Pulmonary artery endothelial cell (primary cell): ENCODE measurements at regions not wholly inside any gene's neighbourhood (a gene's known extent, or its start where the extent isn't known, plus 50 kb on each side); places are given as distances from the start of the nearest gene placed in this dataset.
"Not testable (repeated sequence)": the region's sequence is repeated elsewhere in the genome, so short reads cannot be mapped to it uniquely, and the experiment has no call there.

Experiments
- DNase-seq: peaks from one replicate; pipeline ENCODE4 v3.0.0-alpha.2; 2011; ENCODE audit warnings: low read depth, low spot score

DNA sequence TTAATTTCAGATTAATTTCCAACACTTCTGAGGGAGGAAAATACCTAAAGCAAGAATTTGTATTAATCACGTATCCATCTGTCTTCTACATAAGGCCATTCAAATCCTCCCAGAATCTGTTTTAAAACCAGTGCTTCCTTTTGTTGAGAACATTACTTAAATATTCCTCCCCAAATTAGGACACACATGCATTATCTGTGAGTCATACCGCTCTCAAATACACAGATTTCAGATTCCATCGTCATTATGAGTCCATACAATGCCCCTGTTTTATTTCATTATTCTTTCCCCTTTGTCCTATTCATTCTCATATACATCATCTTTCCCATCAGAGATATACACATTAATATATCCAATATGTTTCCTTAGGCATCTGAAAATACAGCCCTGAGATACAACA lies 57.3 kb upstream of the PRSS12 start:
- no peak for DNase-seq

DNA sequence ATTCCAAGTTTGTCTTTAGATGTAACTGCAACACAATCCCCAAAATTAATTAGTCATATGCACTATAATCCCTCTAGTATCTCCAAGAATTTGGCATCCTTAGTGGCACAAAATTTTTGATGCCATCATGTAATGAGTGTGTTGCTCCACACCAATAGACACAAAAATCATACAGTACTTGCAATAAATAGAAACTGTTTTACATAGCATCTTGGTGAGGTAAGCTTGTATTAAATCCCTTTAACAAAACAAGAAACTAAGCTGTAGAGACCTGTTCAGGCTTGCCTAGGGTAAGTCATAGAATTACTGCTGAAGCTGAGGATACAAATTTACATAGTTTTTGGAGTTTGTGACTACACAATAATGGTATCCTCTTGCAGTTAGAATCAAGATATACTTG lies 64.5 kb upstream of the PRSS12 start:
- DNase-seq, result no peak

DNA sequence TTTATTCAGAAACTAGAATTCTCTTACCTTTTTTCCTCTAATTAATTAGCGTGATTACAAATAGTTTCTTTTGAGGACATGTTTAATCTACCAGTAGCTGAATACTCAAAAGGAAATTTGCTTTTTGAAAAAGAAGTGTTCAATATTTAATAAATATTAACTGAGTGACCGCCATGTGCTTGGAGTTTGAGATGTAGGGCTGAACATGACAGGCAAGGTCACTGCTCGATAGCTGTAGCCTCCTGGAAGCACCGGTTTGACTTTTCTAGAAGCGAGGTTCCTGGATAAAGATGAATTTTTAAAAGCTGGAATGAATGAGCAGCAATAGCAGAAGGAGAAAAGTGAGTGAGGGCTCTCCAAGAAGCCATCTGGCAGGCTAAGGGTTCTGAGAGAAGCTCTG lies 65.0 kb upstream of the PRSS12 start:
- not testable (repeated sequence) for DNase-seq

DNA sequence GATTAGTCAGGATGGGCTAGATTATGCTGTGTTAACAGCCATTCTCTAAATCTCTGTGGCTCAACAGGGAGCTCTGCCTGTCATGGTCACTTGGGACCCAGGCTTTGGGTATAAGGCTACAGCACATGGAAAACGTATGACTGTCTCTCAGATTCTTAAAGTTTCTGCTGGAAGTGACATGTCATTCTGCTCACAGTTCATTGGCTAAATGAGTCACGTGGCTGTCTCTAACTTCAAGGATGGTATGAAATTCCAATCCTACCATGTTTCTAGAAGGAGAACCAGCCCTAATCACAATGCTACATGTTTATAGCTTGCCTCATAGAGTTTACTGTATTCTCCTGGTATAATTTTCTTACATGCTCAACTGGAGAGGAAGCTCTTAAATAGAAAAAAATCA lies 65.6 kb upstream of the PRSS12 start:
- DNase-seq, result not testable (repeated sequence)

DNA sequence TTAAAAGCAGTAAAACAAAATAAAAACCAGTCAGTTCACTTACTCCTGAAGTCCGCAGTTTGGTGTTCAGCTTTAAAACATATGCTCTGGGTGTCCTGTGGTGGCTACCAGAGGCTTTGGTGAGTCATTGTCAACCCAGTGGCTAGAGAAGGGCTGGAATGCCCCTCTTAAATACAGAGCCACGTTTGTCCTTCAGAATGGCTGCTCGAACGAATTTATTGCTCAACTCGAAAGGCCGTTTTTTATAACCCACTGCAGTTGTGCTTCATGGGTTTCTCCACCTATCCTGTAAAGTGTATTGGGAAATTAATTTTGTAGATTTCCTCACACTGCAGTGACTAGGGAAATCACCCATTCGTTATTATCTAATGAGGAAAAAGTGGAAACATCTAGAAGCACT lies 66.8 kb upstream of the PRSS12 start:
- DNase-seq, result not testable (repeated sequence)

DNA sequence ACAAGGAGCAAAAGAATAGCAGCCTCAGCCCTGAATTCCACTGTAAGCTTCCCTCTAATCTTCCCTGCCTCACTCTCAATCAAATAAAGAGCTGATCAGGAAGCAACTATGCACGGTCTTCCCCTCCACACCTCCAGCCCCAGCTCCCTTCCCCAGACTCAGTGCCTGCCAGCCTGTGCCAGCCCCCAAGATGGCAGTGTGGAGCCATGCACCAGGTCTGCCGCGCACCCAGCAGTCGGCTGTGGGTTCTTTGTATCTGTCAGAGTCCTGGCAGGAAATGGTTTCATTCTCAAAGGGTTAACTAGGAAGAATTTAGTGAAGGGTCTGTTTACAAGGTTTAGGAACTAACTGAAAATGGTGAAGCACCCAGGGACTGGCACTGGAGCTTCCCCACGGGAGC lies 71.3 kb upstream of the PRSS12 start:
- not testable (repeated sequence) for DNase-seq

DNA sequence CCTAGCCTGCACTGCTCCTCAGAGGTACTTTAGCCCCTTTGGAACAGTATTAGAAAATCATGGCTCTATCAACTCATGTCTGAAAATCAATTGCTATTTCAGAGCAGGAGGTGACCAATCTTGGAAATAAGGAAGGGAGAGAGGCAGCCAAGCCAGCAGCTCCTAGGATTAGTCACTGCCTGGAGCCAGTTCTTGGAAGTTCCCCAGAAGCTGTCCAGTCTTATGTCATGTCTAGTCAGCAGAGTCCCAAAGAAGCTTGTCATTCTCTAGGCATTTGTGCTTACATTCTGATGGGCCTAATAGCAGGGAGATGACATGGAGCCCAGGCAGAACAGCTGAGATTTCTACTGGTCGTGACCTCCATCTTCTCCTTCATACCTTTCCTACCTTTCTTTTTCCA lies 76.1 kb upstream of the PRSS12 start:
- not testable (repeated sequence) for DNase-seq

DNA sequence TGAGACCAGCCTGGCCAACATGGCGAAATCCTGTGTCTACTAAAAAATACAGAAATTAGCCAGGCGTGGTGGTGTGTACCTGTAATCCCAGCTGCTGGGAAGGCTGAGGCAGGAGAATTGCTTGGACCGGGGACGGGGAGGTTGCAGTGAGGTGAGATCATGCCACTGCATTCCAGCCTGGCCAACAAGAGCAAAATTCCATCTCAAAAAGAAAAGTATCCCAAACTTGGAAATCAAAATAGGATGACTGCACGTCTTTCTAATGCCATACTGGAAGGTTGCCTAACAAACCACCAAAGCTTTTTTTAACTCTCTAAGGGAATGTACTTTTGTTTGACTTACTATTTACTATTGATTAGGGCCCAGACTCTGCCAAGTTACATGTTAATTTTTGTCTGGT lies 79.6 kb upstream of the PRSS12 start:
- not testable (repeated sequence) for DNase-seq

DNA sequence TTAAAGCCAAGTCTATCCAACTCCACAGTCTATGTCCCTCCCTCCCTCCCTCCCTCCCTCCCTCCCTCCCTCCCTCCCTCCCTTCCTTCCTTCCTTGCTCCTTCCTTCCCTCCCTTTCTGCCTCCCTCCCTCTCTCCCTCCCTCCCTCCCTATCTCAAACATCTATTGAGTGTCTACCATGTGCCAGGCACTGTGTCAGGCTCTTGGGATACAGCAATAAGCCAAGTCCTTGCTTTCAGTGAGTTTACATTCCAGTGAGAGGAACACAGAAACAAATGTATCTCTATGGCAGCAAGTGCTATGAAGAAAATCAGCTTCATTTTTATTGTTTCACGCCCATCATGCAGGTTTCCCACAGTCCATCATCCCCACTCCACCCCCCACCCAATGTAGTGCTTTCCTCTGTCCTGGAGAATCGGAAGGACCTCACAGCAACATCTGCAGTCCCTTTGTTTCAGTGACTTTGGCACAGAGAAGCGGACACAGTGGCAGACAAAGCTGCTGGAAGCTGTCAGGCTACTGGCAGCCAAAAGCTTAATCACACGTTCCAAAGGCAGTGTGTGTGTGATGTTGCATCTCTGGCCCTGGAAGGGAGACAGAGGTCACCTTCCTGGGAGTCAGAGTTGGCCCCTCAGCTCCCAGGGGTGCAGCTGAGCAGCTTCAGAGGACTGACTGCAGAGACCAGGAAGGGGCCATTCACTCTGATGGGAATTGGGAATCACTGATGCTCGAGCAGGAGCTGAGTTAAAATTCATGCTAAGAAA lies 81.0 kb upstream of the PRSS12 start:
- not testable (repeated sequence) for DNase-seq

DNA sequence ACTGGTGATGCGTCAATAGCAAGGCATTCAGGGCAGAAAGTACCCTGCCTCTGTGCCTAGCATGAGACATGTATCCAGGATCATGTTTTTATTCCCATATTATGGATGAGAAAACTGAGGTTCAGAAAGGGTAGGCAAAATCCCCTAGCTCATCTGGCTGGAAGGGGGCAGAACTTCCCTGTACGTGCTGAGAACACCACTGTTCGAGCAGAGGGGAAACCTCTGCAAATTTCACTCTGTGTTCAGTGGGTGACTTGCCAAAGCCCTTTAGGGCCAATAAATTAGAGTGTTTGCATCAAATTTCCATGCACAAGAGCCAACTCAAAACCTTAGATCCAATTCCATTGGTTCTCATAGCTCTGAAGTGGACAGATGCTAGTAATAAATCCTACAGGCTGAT lies 82.6 kb upstream of the PRSS12 start:
- not testable (repeated sequence) for DNase-seq

DNA sequence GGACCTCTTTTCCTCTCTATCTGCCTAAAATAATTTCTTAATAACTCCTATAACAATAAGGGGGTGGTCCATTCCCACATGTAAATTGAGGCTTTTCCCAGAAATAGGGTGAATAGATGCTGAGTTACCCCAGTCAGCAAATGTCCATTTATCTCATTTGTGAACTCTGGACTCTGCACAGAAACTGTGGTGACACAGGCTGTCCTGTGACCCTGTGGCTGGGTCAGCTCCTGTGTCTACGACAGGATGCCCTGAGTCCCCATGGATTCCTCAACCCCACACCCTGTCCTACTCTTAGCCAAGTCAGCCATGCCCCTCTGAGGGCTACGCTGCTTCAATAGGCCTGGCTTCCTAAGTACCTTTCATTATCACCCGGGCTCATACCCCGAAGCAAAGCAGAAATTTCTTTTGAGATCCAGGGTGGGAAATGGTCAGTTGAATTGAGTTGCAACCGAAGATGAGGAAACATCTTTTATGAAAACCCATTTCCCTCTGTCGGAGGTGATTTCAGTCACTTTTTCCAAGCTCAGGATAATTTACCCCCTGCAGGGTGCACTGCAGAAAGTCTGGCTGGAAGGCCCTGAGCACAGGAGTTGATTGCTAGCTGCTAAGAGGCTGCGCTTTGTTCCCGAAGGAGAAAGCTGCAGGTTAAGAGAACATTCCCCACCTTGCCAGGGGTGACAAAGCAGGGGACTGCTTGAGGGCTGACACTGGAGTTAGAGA lies 89.5 kb upstream of the PRSS12 start:
- not testable (repeated sequence) for DNase-seq

DNA sequence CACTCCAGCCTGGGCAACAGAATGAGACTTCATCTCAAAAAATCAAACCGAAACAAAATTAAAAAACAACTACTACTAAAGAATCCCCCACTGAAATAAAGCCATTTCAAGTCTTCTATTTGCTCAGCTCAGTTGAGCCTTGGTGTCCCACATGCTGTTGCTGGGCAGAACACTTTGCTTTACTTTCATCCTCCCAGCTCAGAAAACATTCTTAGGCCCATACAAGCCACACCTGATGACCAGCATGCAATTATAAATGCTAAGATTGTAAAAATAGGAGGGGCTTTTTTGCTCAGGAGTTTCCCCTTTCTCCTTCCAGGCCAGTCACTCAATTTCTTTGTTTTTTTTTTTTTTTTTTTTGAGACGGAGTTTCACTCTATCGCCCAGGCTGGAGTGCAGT lies 94.6 kb upstream of the PRSS12 start:
- DNase-seq, result not testable (repeated sequence)

DNA sequence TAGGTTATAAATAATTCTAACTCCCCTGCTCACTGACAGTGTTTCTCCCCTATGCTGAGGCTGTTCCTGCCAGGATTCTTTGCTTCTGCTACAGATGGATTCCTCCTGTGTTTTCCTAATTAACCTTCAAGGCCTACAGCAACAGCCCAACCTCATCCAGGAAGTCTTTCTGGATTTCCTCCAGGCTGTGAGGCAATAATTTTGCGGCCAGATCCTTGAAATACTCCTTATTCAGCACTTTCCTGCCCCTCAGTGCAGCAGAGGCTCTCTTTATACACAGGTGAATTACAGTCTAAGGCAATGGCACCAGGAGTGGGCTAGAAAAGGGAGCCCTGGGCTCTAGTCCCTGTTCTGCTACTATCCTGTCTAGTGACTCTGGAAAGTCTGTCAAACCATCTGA lies 102.1 kb upstream of the PRSS12 start:
- not testable (repeated sequence) for DNase-seq

DNA sequence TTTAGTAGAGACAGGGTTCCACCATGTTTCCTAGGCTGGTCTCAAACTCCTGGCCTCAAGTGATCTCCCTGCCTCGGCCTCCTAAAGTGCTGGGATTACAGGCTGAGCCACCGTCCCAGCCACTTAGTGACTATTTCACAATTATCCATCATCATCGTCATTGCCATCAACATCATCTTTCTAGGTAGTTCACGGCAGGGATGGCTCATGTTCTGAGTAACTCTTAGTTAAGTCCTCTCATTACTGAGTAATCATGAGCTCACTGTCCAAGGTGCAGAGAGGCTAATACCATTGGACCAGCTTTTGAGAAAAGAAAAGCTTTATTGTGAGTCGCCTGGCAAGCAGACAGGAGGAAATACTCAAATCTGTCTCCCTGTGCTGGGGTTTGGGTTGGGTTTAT lies 108.6 kb upstream of the PRSS12 start:
- DNase-seq, result not testable (repeated sequence)

DNA sequence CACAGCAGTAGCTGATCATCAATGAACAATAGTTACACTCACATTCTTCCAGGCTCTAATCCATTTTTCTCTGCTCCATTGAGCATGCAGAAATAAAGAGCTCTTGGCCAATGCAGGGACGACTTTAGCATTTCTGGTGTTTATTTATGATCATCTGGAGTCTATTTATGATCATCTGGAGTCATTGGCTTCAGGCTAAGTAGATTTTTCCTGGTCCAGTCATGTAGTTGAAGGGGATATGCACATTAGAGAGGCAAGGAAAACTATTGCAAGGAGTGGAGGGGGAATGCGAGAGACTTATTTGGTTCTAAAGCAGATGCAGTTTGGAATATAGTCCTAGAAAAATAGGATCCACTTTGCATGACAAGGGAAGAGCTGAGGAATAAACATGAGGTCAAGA lies 113.0 kb upstream of the PRSS12 start:
- DNase-seq, result not testable (repeated sequence)

DNA sequence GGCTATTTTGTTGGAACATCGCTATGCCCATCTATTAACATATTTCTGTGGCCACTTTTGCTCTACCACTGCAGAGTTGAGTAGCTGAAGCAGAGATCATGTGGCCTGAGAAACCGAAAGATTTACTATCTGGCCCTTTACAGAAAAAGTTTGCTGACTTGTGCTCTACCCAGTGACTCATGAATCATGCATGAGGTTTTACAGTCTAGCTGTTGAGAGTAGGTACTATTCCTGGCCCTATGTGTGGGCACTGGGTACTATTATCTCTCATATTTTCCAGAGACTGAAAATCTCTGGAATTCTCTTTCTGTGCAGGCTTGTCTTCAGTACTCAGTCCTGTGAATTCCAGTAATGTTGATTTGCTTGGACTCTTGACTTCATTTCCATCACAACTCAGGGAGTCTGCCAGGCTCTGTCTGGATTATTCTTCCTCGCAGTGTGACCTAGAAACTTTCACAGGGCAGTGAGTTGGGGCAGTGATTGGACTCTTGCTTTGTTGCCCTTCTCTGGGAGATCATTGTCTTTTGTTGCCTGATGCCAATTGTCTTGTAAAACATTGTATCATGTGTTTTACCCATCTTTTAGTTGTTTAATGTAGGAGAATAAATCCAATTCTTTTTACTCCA lies 121.3 kb upstream of the PRSS12 start:
- DNase-seq, result not testable (repeated sequence)

DNA sequence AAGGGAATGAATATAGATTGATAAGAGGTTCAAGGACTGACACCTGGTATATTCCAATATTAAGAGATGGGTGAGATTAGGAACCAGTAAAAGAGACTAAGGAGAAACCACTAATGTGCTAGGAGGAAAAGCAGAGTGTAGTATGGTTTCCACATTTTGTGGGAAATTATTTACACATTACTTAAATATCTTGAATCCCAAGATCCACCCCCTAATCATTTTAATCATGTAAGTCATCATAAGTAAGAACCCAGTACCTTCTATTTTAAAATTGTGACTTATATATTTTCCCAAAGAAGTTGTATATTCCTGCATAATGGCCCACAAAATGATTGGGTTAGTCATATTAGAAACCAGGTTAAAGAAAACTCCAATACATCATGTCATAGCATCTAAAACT lies 122.0 kb upstream of the PRSS12 start:
- not testable (repeated sequence) for DNase-seq

DNA sequence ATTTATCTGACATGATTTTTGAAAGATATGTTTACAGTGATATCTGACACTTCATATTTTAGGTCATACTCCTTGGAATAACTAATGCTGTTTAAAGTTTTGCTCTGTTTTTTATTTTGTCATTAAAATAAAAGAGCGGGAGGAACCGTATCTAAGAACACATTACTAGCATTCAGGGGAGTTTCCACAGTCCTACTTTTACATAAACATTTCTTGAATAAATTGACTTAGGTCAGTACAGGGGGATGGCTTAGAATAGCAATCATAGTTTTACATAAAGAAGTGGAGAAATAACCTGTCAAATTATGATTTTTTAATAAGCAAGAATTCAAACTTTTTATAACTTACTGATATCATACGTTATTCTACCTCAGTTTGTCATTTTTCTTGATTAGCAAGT lies 123.1 kb upstream of the PRSS12 start:
- not testable (repeated sequence) for DNase-seq

DNA sequence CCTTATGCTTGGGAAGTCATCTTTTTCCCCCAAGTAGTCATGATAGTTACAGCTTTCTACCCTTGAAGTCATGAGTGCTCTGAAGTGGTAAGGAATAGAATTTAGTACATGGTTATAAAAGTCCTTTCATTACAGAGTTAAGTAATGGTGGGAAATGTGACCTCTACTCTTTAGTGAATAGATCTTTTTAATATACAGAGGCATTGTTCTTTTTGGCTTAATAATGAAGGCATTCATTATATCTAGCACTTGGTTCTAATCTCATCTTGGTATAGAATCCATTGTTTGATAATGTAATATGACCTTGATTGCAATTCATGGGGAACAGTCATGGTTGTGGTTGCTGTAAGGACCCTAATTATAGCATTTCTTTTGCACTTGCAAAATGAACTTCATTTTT lies 125.0 kb upstream of the PRSS12 start:
- not testable (repeated sequence) for DNase-seq

DNA sequence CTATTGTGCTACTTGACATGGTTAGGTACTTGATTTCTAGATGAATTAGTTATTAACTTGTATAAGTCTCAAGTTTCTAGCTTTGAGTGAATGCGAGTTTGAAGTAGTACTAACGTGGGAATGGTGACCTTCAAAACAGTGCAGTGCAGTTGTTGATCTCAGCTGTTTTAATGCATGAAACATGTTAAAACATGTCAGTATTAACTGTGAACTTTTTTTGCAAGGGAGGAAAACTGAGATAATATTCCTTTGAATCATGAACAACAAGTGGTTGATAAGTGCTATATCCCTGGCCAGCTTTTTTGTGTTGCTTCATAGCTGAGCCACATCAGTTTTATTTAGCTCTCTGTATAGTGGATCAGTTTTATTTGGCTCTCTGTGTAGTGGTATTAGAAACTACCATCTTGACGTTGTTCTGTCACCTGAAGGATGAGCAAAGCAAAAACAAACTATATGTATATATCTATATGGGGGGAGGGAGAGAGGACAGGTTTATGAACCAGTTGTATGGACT lies 133.1 kb upstream of the PRSS12 start:
- not testable (repeated sequence) for DNase-seq

DNA sequence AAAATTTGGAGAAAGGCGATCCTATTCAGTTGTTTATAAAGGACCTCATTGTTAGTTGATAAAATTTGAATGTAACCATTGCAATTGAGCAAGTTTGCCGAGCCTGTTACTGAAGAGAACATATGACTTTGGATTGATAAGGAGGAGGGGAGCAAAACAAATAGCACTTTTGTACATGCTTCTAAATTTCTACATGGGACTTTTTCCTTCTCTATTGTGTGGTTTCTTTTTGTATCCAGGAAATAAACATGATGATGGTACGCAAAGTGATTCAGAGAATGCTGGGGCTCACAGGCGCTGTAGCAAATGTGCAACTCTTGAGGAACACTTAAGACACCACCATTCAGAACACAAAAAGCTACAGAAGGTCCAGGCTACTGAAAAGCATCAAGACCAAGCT lies 140.2 kb upstream of the PRSS12 start:
- not testable (repeated sequence) for DNase-seq

DNA sequence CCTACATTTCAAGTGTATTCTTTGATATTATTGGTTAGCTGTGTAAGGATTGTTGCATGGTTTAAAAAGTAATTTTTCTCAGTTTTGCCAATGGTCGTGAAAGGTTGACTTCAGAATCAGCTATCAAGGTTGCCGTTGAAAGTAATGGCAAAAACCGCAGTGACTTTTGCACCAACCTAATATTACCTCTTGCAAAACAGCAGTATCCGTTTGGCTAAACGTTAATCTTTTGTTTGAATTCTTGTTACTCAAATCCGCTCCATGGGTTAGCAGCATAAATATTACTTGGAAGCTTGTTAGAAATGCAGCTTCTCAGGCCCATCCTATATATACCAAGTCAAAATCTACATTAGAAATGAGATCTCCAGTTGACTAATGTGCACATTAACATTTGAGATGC lies 141.6 kb upstream of the PRSS12 start:
- not testable (repeated sequence) for DNase-seq
